Rectal smooth muscle tissue (tissue), 1 donor: ENCODE measurements at regions not wholly inside any gene's neighbourhood (a gene's known extent, or its start where the extent isn't known, plus 50 kb on each side); places are given as distances from the start of the nearest gene placed in this dataset.

Experiments
- H3K27ac ChIP-seq: one replicate; pipeline ENCODE4 v1.7.0; 2013; ENCODE audit warnings: low read depth, low read length, inconsistent platforms
- H3K27me3 ChIP-seq: one replicate; pipeline ENCODE4 v1.7.0; 2013; ENCODE audit warnings: low read length; ENCODE audit not compliant: control insufficient read depth, insufficient read depth
- H3K36me3 ChIP-seq: one replicate; pipeline ENCODE4 v1.7.0; 2013; ENCODE audit warnings: low read length; ENCODE audit not compliant: control insufficient read depth, insufficient read depth
- H3K4me1 ChIP-seq: one replicate; pipeline ENCODE4 v1.7.0; 2013; ENCODE audit warnings: low read length; ENCODE audit not compliant: control insufficient read depth, insufficient read depth
- H3K4me3 ChIP-seq: one replicate; pipeline ENCODE4 v1.7.0; 2013; ENCODE audit warnings: low read length
- H3K9ac ChIP-seq: one replicate; pipeline ENCODE4 v1.7.0; 2013; ENCODE audit warnings: low read length

GRCh38 chr3:17795711-17796110 lies 53.3 kb upstream of the TBC1D5 start:
- Histone ChIP-seq H3K27me3 (no peaks in the 10 kb centered on the region), H3K27ac (no peak overlapping the region), H3K4me3 (no peak overlapping the region), H3K4me1 (no peaks in the 10 kb centered on the region), H3K9ac (no peak overlapping the region), H3K36me3 (no peaks in the 10 kb centered on the region)

GRCh38 chr3:17795280-17795679 lies 52.8 kb upstream of the TBC1D5 start:
- no peak overlapping the region for H3K9ac ChIP-seq
- no peaks in the 10 kb centered on the region for H3K27me3 ChIP-seq
- no peaks in the 10 kb centered on the region for H3K36me3 ChIP-seq
- H3K27ac ChIP-seq, result no peak overlapping the region
- H3K4me3 ChIP-seq, result no peak overlapping the region
- no peaks in the 10 kb centered on the region for H3K4me1 ChIP-seq

- Histone ChIP-seq H3K27me3 (no peaks in the 10 kb centered on the region), H3K36me3 (no peaks in the 10 kb centered on the region), H3K9ac (no peak overlapping the region), H3K4me3 (no peak overlapping the region), H3K4me1 (no peaks in the 10 kb centered on the region), H3K27ac (no peak overlapping the region)
Observed at GRCh38 chr3:17793542-17794195, 51.2 kb upstream of the TBC1D5 start.
